Skeletal muscle tissue (tissue), 3 donors: ENCODE measurements at regions not wholly inside any gene's neighbourhood (a gene's known extent, or its start where the extent isn't known, plus 50 kb on each side); places are given as distances from the start of the nearest gene placed in this dataset.

ENCODE experiments used
- H3K27ac ChIP-seq: one replicate; pipeline ENCODE4 v1.7.0; 2013; ENCODE audit warnings: mild to moderate bottlenecking, low read depth, low read length, inconsistent platforms
- H3K27me3 ChIP-seq, 3 donors: one replicate each; pipeline ENCODE4 v1.7.0; 2013; ENCODE audit warnings: low read length in 3 of 3; ENCODE audit not compliant: control insufficient read depth in 3 of 3, insufficient read depth in 3 of 3
- H3K36me3 ChIP-seq, 3 donors: one replicate each; pipeline ENCODE4 v1.7.0; 2013; ENCODE audit warnings: low read length in 3 of 3; ENCODE audit not compliant: control insufficient read depth in 3 of 3, insufficient read depth in 3 of 3
- H3K4me1 ChIP-seq, 3 donors: one replicate each; pipeline ENCODE4 v1.7.0; 2013; ENCODE audit warnings: low read length in 3 of 3, mild to moderate bottlenecking in 3 of 3; ENCODE audit not compliant: control insufficient read depth in 3 of 3, insufficient read depth in 3 of 3
- H3K4me3 ChIP-seq, 3 donors: one replicate each; pipeline ENCODE4 v1.7.0; 2013; ENCODE audit warnings: low read length in 3 of 3
- H3K9ac ChIP-seq, 3 donors: one replicate each; pipeline ENCODE4 v1.7.0; 2013; ENCODE audit warnings: low read length in 3 of 3, mild to moderate bottlenecking in 3 of 3, moderate library complexity in 2 of 3, low read depth in 1 of 3
- H3K9me3 ChIP-seq, 3 donors: one replicate each; pipeline ENCODE4 v1.7.0; 2013; ENCODE audit warnings: low read length in 3 of 3; ENCODE audit not compliant: control insufficient read depth in 3 of 3
- donor health status: Osteomylitis.

- H3K9ac ChIP-seq = no peak overlapping the region
- no peaks in the 10 kb centered on the region for H3K27me3 ChIP-seq
- H3K4me3 ChIP-seq = no peak overlapping the region
- no peaks in the 10 kb centered on the region for H3K9me3 ChIP-seq
- no peak overlapping the region for H3K27ac ChIP-seq
- no peaks in the 10 kb centered on the region for H3K4me1 ChIP-seq
- no peaks in the 10 kb centered on the region for H3K36me3 ChIP-seq
These were observed 157.3 kb upstream of the SPRED2 start for GRCh38 chr2:65589667-65590066.

- H3K9ac ChIP-seq = no peak overlapping the region
- H3K9me3 ChIP-seq = no peaks in the 10 kb centered on the region
- H3K27me3 ChIP-seq = no peaks in the 10 kb centered on the region
- H3K27ac ChIP-seq = no peak overlapping the region
- no peaks in the 10 kb centered on the region for H3K4me1 ChIP-seq
- no peaks in the 10 kb centered on the region for H3K36me3 ChIP-seq
- no peak overlapping the region for H3K4me3 ChIP-seq
These were observed 155.4 kb upstream of the SPRED2 start for GRCh38 chr2:65587779-65588178.

- Histone ChIP-seq H3K4me1 (no peaks in the 10 kb centered on the region), H3K27ac (no peak overlapping the region), H3K9me3 (no peaks in the 10 kb centered on the region), H3K27me3 (no peaks in the 10 kb centered on the region), H3K9ac (no peak overlapping the region), H3K36me3 (no peaks in the 10 kb centered on the region), H3K4me3 (no peak overlapping the region)
These were observed 154.1 kb upstream of the SPRED2 start for GRCh38 chr2:65586516-65586915.

- H3K4me1 ChIP-seq = no peaks in the 10 kb centered on the region
- H3K36me3 ChIP-seq = no peaks in the 10 kb centered on the region
- no peak overlapping the region for H3K9ac ChIP-seq
- H3K27me3 ChIP-seq = no peaks in the 10 kb centered on the region
- H3K27ac ChIP-seq = no peak overlapping the region
- no peaks in the 10 kb centered on the region for H3K9me3 ChIP-seq
- H3K4me3 ChIP-seq = no peak overlapping the region
These were observed 150.7 kb upstream of the SPRED2 start for GRCh38 chr2:65583061-65583460.

GRCh38 chr2:65582364-65582763 lies 150.0 kb upstream of the SPRED2 start:
- Histone ChIP-seq H3K4me1 (no peaks in the 10 kb centered on the region), H3K9me3 (no peaks in the 10 kb centered on the region), H3K4me3 (no peak overlapping the region), H3K36me3 (no peaks in the 10 kb centered on the region), H3K9ac (no peak overlapping the region), H3K27ac (no peak overlapping the region), H3K27me3 (no peaks in the 10 kb centered on the region)

GRCh38 chr2:65580824-65581223 lies 148.4 kb upstream of the SPRED2 start:
- Histone ChIP-seq H3K4me1 (no peaks in the 10 kb centered on the region), H3K27ac (no peak overlapping the region), H3K27me3 (no peaks in the 10 kb centered on the region), H3K4me3 (no peak overlapping the region), H3K9me3 (no peaks in the 10 kb centered on the region), H3K36me3 (no peaks in the 10 kb centered on the region), H3K9ac (no peak overlapping the region)

- no peaks in the 10 kb centered on the region for H3K27me3 ChIP-seq
- no peak overlapping the region for H3K4me3 ChIP-seq
- H3K4me1 ChIP-seq = no peaks in the 10 kb centered on the region
- no peak overlapping the region for H3K27ac ChIP-seq
- no peak overlapping the region for H3K9ac ChIP-seq
- H3K9me3 ChIP-seq = no peaks in the 10 kb centered on the region
- no peaks in the 10 kb centered on the region for H3K36me3 ChIP-seq
These were observed 147.3 kb upstream of the SPRED2 start for GRCh38 chr2:65579506-65580235.

GRCh38 chr2:65577654-65578053 lies 145.3 kb upstream of the SPRED2 start:
- Histone ChIP-seq H3K27me3 (no peaks in the 10 kb centered on the region), H3K27ac (no peak overlapping the region)

GRCh38 chr2:65576861-65577601 lies 144.6 kb upstream of the SPRED2 start:
- Histone ChIP-seq H3K27ac (no peak overlapping the region), H3K4me3 (no peak overlapping the region), H3K27me3 (no peaks in the 10 kb centered on the region), H3K9me3 (no peaks in the 10 kb centered on the region), H3K4me1 (no peaks in the 10 kb centered on the region), H3K9ac (no peak overlapping the region), H3K36me3 (no peaks in the 10 kb centered on the region)

More at GRCh38 chr2:65577654-65578053, 145.3 kb upstream of the SPRED2 start:
- H3K9ac ChIP-seq = no peak overlapping the region
- H3K9me3 ChIP-seq = no peaks in the 10 kb centered on the region
- H3K36me3 ChIP-seq = no peaks in the 10 kb centered on the region
- no peaks in the 10 kb centered on the region for H3K4me1 ChIP-seq
- H3K4me3 ChIP-seq = no peak overlapping the region

GRCh38 chr2:65576278-65576677 lies 143.9 kb upstream of the SPRED2 start:
- H3K4me1 ChIP-seq = no peaks in the 10 kb centered on the region
- H3K27ac ChIP-seq = no peak overlapping the region
- H3K9ac ChIP-seq = no peak overlapping the region

More at GRCh38 chr2:65576278-65576677, 143.9 kb upstream of the SPRED2 start:
- Histone ChIP-seq H3K27me3 (no peaks in the 10 kb centered on the region), H3K4me3 (no peak overlapping the region), H3K9me3 (no peaks in the 10 kb centered on the region), H3K36me3 (no peaks in the 10 kb centered on the region)
